GM12878 (cell line): ENCODE measurements at regions not wholly inside any gene's neighbourhood (a gene's known extent, or its start where the extent isn't known, plus 50 kb on each side); places are given as distances from the start of the nearest gene placed in this dataset.

Experiments used
- ATAC-seq: fragments of 200-7000 bp; cut with Tn5 transposase; 3 replicates; pipeline ENCODE4 v1.9.1; 2020; ENCODE audit warnings: mild to moderate bottlenecking, moderate library complexity
- BruUV-seq: library from RNA; stranded (reverse); fragments of 400-500 nt; replicated peaks from 2 replicates; lab custom pipeline; 2021; lab: Mats Ljungman, UMichigan
- CTCF ChIA-PET: fragments of 300-600 bp; sonication (Branson Sonifier 250); formaldehyde crosslinking; extraction: SDS; loops from one replicate; lab custom pipeline; 2021; ENCODE audit warnings: inconsistent platforms; lab: Yijun Ruan, JAX
- POLR2A ChIA-PET: fragments of 350-600 bp; formaldehyde crosslinking; extraction: SDS; loops from one replicate; lab custom pipeline; 2021; ENCODE audit warnings: inconsistent platforms; lab: Charles Lee
- RAD21 ChIA-PET: fragments of 300-600 bp; sonication (Branson Sonifier 250); formaldehyde crosslinking; loops from one replicate; lab custom pipeline; 2023; ENCODE audit warnings: antibody characterized with exemption; ENCODE audit not compliant: unreplicated experiment; lab: Charles Lee
- SMC1A ChIA-PET: fragments of 300-600 bp; sonication (Branson Sonifier 250); formaldehyde crosslinking; loops from one replicate; lab custom pipeline; 2023; ENCODE audit not compliant: unreplicated experiment, uncharacterized antibody; lab: Charles Lee
- DNase-seq: peaks from one replicate; pipeline ENCODE4 v3.0.0-alpha.2; 2011; ENCODE audit warnings: low read depth, low spot score
- FAIRE-seq: peaks from 3 replicates; lab custom pipeline; 2011; peaks lifted over from hg19 to GRCh38; lab: Jason Lieb, UNC
- H2AFZ ChIP-seq: 2 replicates; pipeline ENCODE4 v1.6.0; 2011; ENCODE audit warnings: low read depth, low read length, control low read depth; ENCODE audit not compliant: control insufficient read depth
- H3K27ac ChIP-seq: 2 replicates; pipeline ENCODE4 v1.5.1; 2011; ENCODE audit warnings: control low read depth; ENCODE audit not compliant: control insufficient read depth, insufficient read depth
- H3K27me3 ChIP-seq, 2 experiments: replicated peaks in 1 of 2; 2 replicates each; pipeline versions ENCODE4 v1.6.0 to v1.6.1; 2011; ENCODE audit warnings: low read length in 1 of 2; ENCODE audit not compliant: control insufficient read depth in 2 of 2, insufficient read depth in 2 of 2
- H3K36me3 ChIP-seq, 2 experiments: 2 replicates each; pipeline ENCODE4 v1.5.1; 2011; ENCODE audit warnings: low read length in 1 of 2; ENCODE audit not compliant: control insufficient read depth in 2 of 2, insufficient read depth in 2 of 2
- H3K4me1 ChIP-seq: 2 replicates; pipeline ENCODE4 v1.6.1; 2011; ENCODE audit warnings: mild to moderate bottlenecking, low read length, moderate library complexity, mixed read lengths; ENCODE audit not compliant: control insufficient read depth, insufficient read depth
- H3K4me2 ChIP-seq: 2 replicates; pipeline ENCODE4 v1.6.0; 2011; ENCODE audit warnings: control low read depth; ENCODE audit not compliant: control insufficient read depth, insufficient read depth
- H3K4me3 ChIP-seq: fragments of 200-600 bp; sonication (generic); 2 replicates; pipeline ENCODE4 v1.5.1; 2016
- H3K79me2 ChIP-seq: 2 replicates; pipeline ENCODE4 v1.6.0; 2011; ENCODE audit warnings: low read length; ENCODE audit not compliant: control insufficient read depth, insufficient read depth
- H3K9ac ChIP-seq: 2 replicates; pipeline ENCODE4 v1.8.0; 2011; ENCODE audit warnings: low read length, control low read depth, mixed read lengths; ENCODE audit not compliant: control insufficient read depth, insufficient read depth
- H3K9me3 ChIP-seq: replicated peaks from 3 replicates; pipeline ENCODE4 v1.5.1; 2011; ENCODE audit warnings: mild to moderate bottlenecking, low read length; ENCODE audit not compliant: control insufficient read depth, insufficient read depth
- H4K20me1 ChIP-seq: 2 replicates; pipeline ENCODE4 v1.6.0; 2011; ENCODE audit not compliant: control insufficient read depth, insufficient read depth
- BRCA1 ChIP-seq: IDR thresholded peaks from 2 replicates; pipeline ENCODE4 v1.6.1; 2011; ENCODE audit warnings: low read depth, low read length, improper control_type of control experiment
- CEBPZ ChIP-seq: fragments of 150-350 bp; IDR thresholded peaks from 2 replicates; pipeline ENCODE4 v1.6.1; 2016; ENCODE audit warnings: low read depth, low read length
- EGR1 ChIP-seq, 2 experiments: IDR thresholded peaks; 1 replicate in 1 of 2; 2 replicates in 1 of 2; pipeline ENCODE4 v1.6.1; 2011 to 2012; ENCODE audit warnings: low read depth in 2 of 2, low read length in 2 of 2, borderline replicate concordance in 1 of 2, mild to moderate bottlenecking in 1 of 2, moderate library complexity in 1 of 2
- ESRRA ChIP-seq: IDR thresholded peaks from 2 replicates; pipeline ENCODE4 v1.6.1; 2012; ENCODE audit warnings: mild to moderate bottlenecking, low read length, improper control_type of control experiment
- ETV6 ChIP-seq, 2 experiments: fragments of 450-650 bp in 1 of 2; IDR thresholded peaks in 1 of 2; conservative IDR thresholded peaks in 1 of 2; 2 replicates each; pipeline ENCODE4 v1.6.1; 2014; ENCODE audit warnings: antibody characterized with exemption in 1 of 2, borderline replicate concordance in 1 of 2, low read depth in 1 of 2, mild to moderate bottlenecking in 1 of 2, moderate library complexity in 1 of 2
- MEF2B ChIP-seq: fragments of 450-650 bp; IDR thresholded peaks from 2 replicates; pipeline ENCODE4 v1.6.1; 2018; ENCODE audit warnings: mild to moderate bottlenecking, moderate library complexity; ENCODE audit not compliant: partially characterized antibody, poor library complexity, severe bottlenecking
- MLLT1 ChIP-seq: fragments of 450-650 bp; IDR thresholded peaks from 2 replicates; pipeline ENCODE4 v1.6.1; 2016; ENCODE audit warnings: mild to moderate bottlenecking
- MXI1 ChIP-seq: fragments of 150-350 bp; IDR thresholded peaks from 2 replicates; pipeline ENCODE4 v1.6.1; 2011; ENCODE audit warnings: low read depth, mild to moderate bottlenecking, inconsistent platforms, low read length, improper control_type of control experiment
- SPI1 ChIP-seq: IDR thresholded peaks from 2 replicates; pipeline ENCODE4 v1.6.1; 2011; ENCODE audit warnings: low read depth, mild to moderate bottlenecking, low read length, moderate library complexity, borderline replicate concordance; ENCODE audit not compliant: insufficient read depth
- SREBF1 ChIP-seq: IDR thresholded peaks from 2 replicates; pipeline ENCODE4 v1.6.1; 2012; ENCODE audit warnings: mild to moderate bottlenecking, low read length
- WRNIP1 ChIP-seq: IDR thresholded peaks from 2 replicates; pipeline ENCODE4 v1.6.1; 2011; ENCODE audit warnings: low read depth, low read length, improper control_type of control experiment, borderline replicate concordance
- ZSCAN29 ChIP-seq: fragments of 450-650 bp; IDR thresholded peaks from 2 replicates; pipeline ENCODE4 v1.6.1; 2017; ENCODE audit warnings: mild to moderate bottlenecking, moderate library complexity
- WGBS: methylation state at CpG from one replicate; pipeline ENCODE4 v1.1.6; 2016; ENCODE audit warnings: low lambda C conversion rate; ENCODE audit not compliant: insufficient replicate concordance, insufficient coverage; ENCODE audit errors: missing lambda C conversion rate; 5-methylcytosine and 5-hydroxymethylcytosine counted together
- in situ Hi-C: fragments of 300-500 bp; cut with MboI; formaldehyde crosslinking; loops from 9 replicates; pipeline ENCODE4 v1.14.3; 2018; ENCODE audit warnings: mixed read lengths
- intact Hi-C: fragments of 100-400 bp; cut with micrococcal nuclease; formaldehyde crosslinking; loops from one replicate; pipeline ENCODE4 v1.14.2; 2022; ENCODE audit not compliant: unreplicated experiment
- TF ChIP-seq, protein P1 (sequence below): IDR thresholded peaks from 2 replicates; pipeline ENCODE4 v1.6.1; 2011; ENCODE audit warnings: mild to moderate bottlenecking, low read depth, low read length, moderate library complexity; ENCODE audit not compliant: insufficient replicate concordance
- TF ChIP-seq, protein P2 (sequence below): IDR thresholded peaks from 2 replicates; pipeline ENCODE4 v1.6.1; 2011; ENCODE audit warnings: low read depth, mild to moderate bottlenecking, low read length, moderate library complexity, borderline replicate concordance; ENCODE audit errors: extremely low read depth

DNA sequence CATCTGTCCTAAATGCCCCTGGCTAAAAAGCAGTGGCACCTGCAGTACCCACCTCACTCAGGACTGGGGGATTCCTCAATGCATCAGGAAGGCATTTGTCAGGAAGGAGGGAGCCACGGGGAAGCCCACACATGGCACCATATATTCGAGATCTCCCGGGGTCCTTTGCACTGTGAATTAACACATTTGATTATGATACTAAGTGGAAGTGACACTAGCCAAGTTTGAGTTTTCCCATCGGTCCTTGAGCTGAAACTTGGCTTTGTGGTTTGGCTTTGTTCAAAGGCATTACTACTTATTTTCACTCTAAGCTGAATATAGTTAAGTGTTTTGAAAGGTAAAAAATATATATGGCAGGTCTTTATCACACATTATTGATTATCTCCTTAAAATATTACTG, 168.7 kb upstream of the MYO16 start:
- Histone ChIP-seq H4K20me1 (no peaks in the 10 kb centered on the region), H3K4me2 (no peak overlapping the region), H3K27me3 (no peaks in the 10 kb centered on the region), H3K9ac (no peak overlapping the region), H3K27ac (no peak overlapping the region), H3K79me2 (no peaks in the 10 kb centered on the region), H2AFZ (no peak overlapping the region), H3K9me3 (no peaks in the 10 kb centered on the region), H3K36me3 (no peaks in the 10 kb centered on the region), H3K4me1 (no peaks in the 10 kb centered on the region), H3K4me3 (no peak overlapping the region)
- ChIA-PET CTCF (no interaction called here), POLR2A (no interaction called here), RAD21 (no interaction called here), SMC1A (no interaction called here)
- FAIRE-seq (no peak), ATAC-seq (no peak), DNase-seq (no peak)
- no TSS peak for BruUV-seq
- intact Hi-C loops (no loop called here), in situ Hi-C loops (no loop called here)
- WGBS: 12% methylated on average over 4 of the region's 4 CpGs
- TF ChIP-seq ZSCAN29 (no peak), SREBF1 (no peak), MEF2B (no peak), ESRRA (no peak), MLLT1 (no peak), MXI1 (no peak), EGR1 (IDR thresholded peaks at IDR 0.05; ENCODE audit: borderline replicate concordance in 1 of 2, low read depth in 2 of 2, low read length in 2 of 2) (no peak), SPI1 (no peak), WRNIP1 (no peak), BRCA1 (no peak), ETV6 (conservative IDR thresholded peaks at IDR 0.05 in 1 of 2, IDR thresholded peaks at IDR 0.05 in 1 of 2; ENCODE audit: borderline replicate concordance in 1 of 2, low read depth in 1 of 2) (no peak), CEBPZ (no peak)
- TF ChIP-seq, protein P1, sequence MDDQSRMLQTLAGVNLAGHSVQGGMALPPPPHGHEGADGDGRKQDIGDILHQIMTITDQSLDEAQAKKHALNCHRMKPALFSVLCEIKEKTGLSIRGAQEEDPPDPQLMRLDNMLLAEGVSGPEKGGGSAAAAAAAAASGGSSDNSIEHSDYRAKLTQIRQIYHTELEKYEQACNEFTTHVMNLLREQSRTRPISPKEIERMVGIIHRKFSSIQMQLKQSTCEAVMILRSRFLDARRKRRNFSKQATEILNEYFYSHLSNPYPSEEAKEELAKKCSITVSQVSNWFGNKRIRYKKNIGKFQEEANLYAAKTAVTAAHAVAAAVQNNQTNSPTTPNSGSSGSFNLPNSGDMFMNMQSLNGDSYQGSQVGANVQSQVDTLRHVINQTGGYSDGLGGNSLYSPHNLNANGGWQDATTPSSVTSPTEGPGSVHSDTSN: no peak
- TF ChIP-seq, protein P2, sequence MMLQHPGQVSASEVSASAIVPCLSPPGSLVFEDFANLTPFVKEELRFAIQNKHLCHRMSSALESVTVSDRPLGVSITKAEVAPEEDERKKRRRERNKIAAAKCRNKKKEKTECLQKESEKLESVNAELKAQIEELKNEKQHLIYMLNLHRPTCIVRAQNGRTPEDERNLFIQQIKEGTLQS: no peak
